Mesenchymal stem cell (in vitro differentiated cells and primary cell): ENCODE measurements at regions not wholly inside any gene's neighbourhood (a gene's known extent, or its start where the extent isn't known, plus 50 kb on each side); places are given as distances from the start of the nearest gene placed in this dataset.

Experiments
- DNase-seq: peaks from one replicate; pipeline ENCODE4 v3.0.0-alpha.2; 2013
- H2AFZ ChIP-seq: one replicate; pipeline ENCODE4 v1.6.1; 2013; ENCODE audit warnings: low read depth, mild to moderate bottlenecking, control low read depth, inconsistent platforms, low read length, moderate library complexity
- H2AK5ac ChIP-seq: 2 replicates; pipeline ENCODE4 v1.6.1; 2013; ENCODE audit warnings: low read length, moderate library complexity, mild to moderate bottlenecking, inconsistent platforms; ENCODE audit not compliant: severe bottlenecking
- H2BK120ac ChIP-seq: one replicate; pipeline ENCODE4 v1.6.1; 2013; ENCODE audit warnings: low read depth, mild to moderate bottlenecking, inconsistent platforms, low read length, moderate library complexity
- H2BK12ac ChIP-seq, 2 experiments: one replicate each; pipeline ENCODE4 v1.6.1; 2013; ENCODE audit warnings: inconsistent platforms in 2 of 2, low read length in 2 of 2, mild to moderate bottlenecking in 2 of 2, moderate library complexity in 2 of 2, control low read depth in 1 of 2
- H2BK15ac ChIP-seq: one replicate; pipeline ENCODE4 v1.6.1; 2013; ENCODE audit warnings: mild to moderate bottlenecking, low read depth, inconsistent platforms; ENCODE audit not compliant: poor library complexity, severe bottlenecking
- H2BK5ac ChIP-seq: 2 replicates; pipeline ENCODE4 v1.6.1; 2013; ENCODE audit warnings: low read depth, mild to moderate bottlenecking, low read length, control low read depth, inconsistent platforms; ENCODE audit not compliant: poor library complexity, severe bottlenecking
- H3K14ac ChIP-seq, 2 experiments: one replicate each; pipeline ENCODE4 v1.6.1; 2013; ENCODE audit warnings: inconsistent platforms in 2 of 2, low read length in 2 of 2, control low read depth in 1 of 2, mild to moderate bottlenecking in 1 of 2, moderate library complexity in 1 of 2
- H3K18ac ChIP-seq, 2 experiments: one replicate each; pipeline ENCODE4 v1.6.1; 2013; ENCODE audit warnings: inconsistent platforms in 2 of 2, low read length in 2 of 2, control low read depth in 1 of 2, low read depth in 1 of 2, mild to moderate bottlenecking in 1 of 2
- H3K23ac ChIP-seq, 2 experiments: one replicate each; pipeline ENCODE4 v1.6.1; 2013; ENCODE audit warnings: inconsistent platforms in 2 of 2, low read length in 2 of 2, mild to moderate bottlenecking in 2 of 2, moderate library complexity in 2 of 2, control low read depth in 1 of 2
- H3K27ac ChIP-seq: 2 replicates; pipeline ENCODE4 v1.5.1; 2013; ENCODE audit warnings: mild to moderate bottlenecking, moderate library complexity, low read length, control low read depth, inconsistent platforms; ENCODE audit not compliant: poor library complexity, severe bottlenecking
- H3K27me3 ChIP-seq, 2 experiments: 2 replicates each; pipeline versions ENCODE4 v1.6.1 to v1.7.0; 2013; ENCODE audit warnings: low read length in 2 of 2, mild to moderate bottlenecking in 2 of 2, moderate library complexity in 2 of 2, control low read depth in 1 of 2, inconsistent platforms in 1 of 2; ENCODE audit not compliant: control insufficient read depth in 1 of 2, insufficient read depth in 1 of 2
- H3K36me3 ChIP-seq, 2 experiments: 2 replicates each; pipeline versions ENCODE4 v1.6.1 to v1.7.0; 2013; ENCODE audit warnings: low read length in 2 of 2, control low read depth in 1 of 2, inconsistent platforms in 1 of 2, low read depth in 1 of 2, mild to moderate bottlenecking in 1 of 2; ENCODE audit not compliant: insufficient read depth in 2 of 2, control insufficient read depth in 1 of 2
- H3K4ac ChIP-seq, 2 experiments: one replicate each; pipeline ENCODE4 v1.6.1; 2013; ENCODE audit warnings: inconsistent platforms in 2 of 2, low read length in 2 of 2, mild to moderate bottlenecking in 2 of 2, moderate library complexity in 2 of 2, control low read depth in 1 of 2, low read depth in 1 of 2
- H3K4me1 ChIP-seq: 2 replicates; pipeline ENCODE4 v1.6.1; 2013; ENCODE audit warnings: low read depth, low read length, control low read depth; ENCODE audit not compliant: control insufficient read depth, insufficient read depth
- H3K4me2 ChIP-seq: 2 replicates; pipeline ENCODE4 v1.6.1; 2013; ENCODE audit warnings: low read length, mild to moderate bottlenecking, inconsistent platforms; ENCODE audit not compliant: poor library complexity, severe bottlenecking
- H3K4me3 ChIP-seq, 2 experiments: 2 replicates each; pipeline versions ENCODE4 v1.5.1 to v1.7.0; 2013; ENCODE audit warnings: low read length in 2 of 2, mild to moderate bottlenecking in 2 of 2, control low read depth in 1 of 2, low read depth in 1 of 2; ENCODE audit not compliant: insufficient read depth in 1 of 2
- H3K79me1 ChIP-seq: replicated peaks from 2 replicates; pipeline ENCODE4 v1.6.1; 2013; ENCODE audit warnings: mild to moderate bottlenecking, control low read depth, low read length, inconsistent platforms; ENCODE audit not compliant: poor library complexity, severe bottlenecking
- H3K9ac ChIP-seq: 2 replicates; pipeline ENCODE4 v1.7.0; 2013; ENCODE audit warnings: mild to moderate bottlenecking, low read length, moderate library complexity
- H3K9me3 ChIP-seq: 2 replicates; pipeline ENCODE4 v1.7.0; 2013; ENCODE audit warnings: mild to moderate bottlenecking, low read length; ENCODE audit not compliant: control insufficient read depth
- H4K8ac ChIP-seq: one replicate; pipeline ENCODE4 v1.6.1; 2013; ENCODE audit warnings: inconsistent platforms, mild to moderate bottlenecking, low read length, moderate library complexity
- H4K91ac ChIP-seq: one replicate; pipeline ENCODE4 v1.6.1; 2013; ENCODE audit warnings: mild to moderate bottlenecking, low read length, inconsistent platforms
- WGBS: methylation state at CpG from one replicate; pipeline ENCODE4 v1.1.7; 2013; ENCODE audit warnings: mixed read lengths; 5-methylcytosine and 5-hydroxymethylcytosine counted together

GRCh38 chr20:60903325-60903971 lies 348.6 kb upstream of the CDH4 start:
- H2BK15ac ChIP-seq, result no peak overlapping the region
- H3K9ac ChIP-seq, result no peak overlapping the region
- H3K4me2 ChIP-seq, result no peak overlapping the region
- peaks cover 24% of the 10 kb centered on the region for H3K9me3 ChIP-seq
- H2AFZ ChIP-seq, result no peak overlapping the region
- no peak overlapping the region for H3K27ac ChIP-seq
- no peak overlapping the region for H2BK120ac ChIP-seq
- no peak overlapping the region for H3K23ac ChIP-seq
- no peak overlapping the region for H3K18ac ChIP-seq
- no peaks in the 10 kb centered on the region for H3K36me3 ChIP-seq
- H3K4me3 ChIP-seq, result no peak overlapping the region
- DNase-seq, result no peak
- no peak overlapping the region for H4K91ac ChIP-seq
- H2BK12ac ChIP-seq, result no peak overlapping the region
- WGBS, result 84% methylated on average over 12 of the region's 13 CpGs
- H3K79me1 ChIP-seq, result no peaks in the 10 kb centered on the region
- no peak overlapping the region for H2AK5ac ChIP-seq
- no peak overlapping the region for H3K14ac ChIP-seq
- no peak overlapping the region for H4K8ac ChIP-seq
- H3K27me3 ChIP-seq, result no peaks in the 10 kb centered on the region
- no peak overlapping the region for H3K4ac ChIP-seq
- H3K4me1 ChIP-seq, result no peaks in the 10 kb centered on the region
- no peak overlapping the region for H2BK5ac ChIP-seq

GRCh38 chr20:60904730-60905129 lies 347.3 kb upstream of the CDH4 start:
- Histone ChIP-seq H2BK12ac (no peak overlapping the region), H3K27ac (no peak overlapping the region), H3K79me1 (no peaks in the 10 kb centered on the region), H4K91ac (no peak overlapping the region), H3K27me3 (no peaks in the 10 kb centered on the region), H3K4me2 (no peak overlapping the region), H2BK5ac (no peak overlapping the region), H3K23ac (no peak overlapping the region), H3K36me3 (no peaks in the 10 kb centered on the region), H3K18ac (no peak overlapping the region), H3K4ac (no peak overlapping the region), H3K4me1 (no peaks in the 10 kb centered on the region), H3K4me3 (no peak overlapping the region), H2AFZ (no peak overlapping the region), H2AK5ac (no peak overlapping the region), H2BK120ac (no peak overlapping the region), H2BK15ac (no peak overlapping the region), H4K8ac (no peak overlapping the region), H3K9ac (no peak overlapping the region), H3K9me3 (peaks cover 24% of the 10 kb centered on the region), H3K14ac (no peak overlapping the region)
- DNase-seq, result no peak

- Histone ChIP-seq H3K18ac (no peak overlapping the region), H2BK5ac (no peak overlapping the region), H4K91ac (no peak overlapping the region), H3K27me3 (no peaks in the 10 kb centered on the region), H3K36me3 (no peaks in the 10 kb centered on the region), H3K4me1 (no peaks in the 10 kb centered on the region), H2AK5ac (no peak overlapping the region), H2BK120ac (no peak overlapping the region), H3K14ac (no peak overlapping the region), H3K9ac (no peak overlapping the region), H4K8ac (no peak overlapping the region), H3K4me3 (no peak overlapping the region), H2BK15ac (no peak overlapping the region), H2AFZ (no peak overlapping the region), H3K23ac (no peak overlapping the region), H3K27ac (no peak overlapping the region), H3K9me3 (peaks cover 22% of the 10 kb centered on the region), H3K4ac (no peak overlapping the region), H3K79me1 (no peaks in the 10 kb centered on the region), H2BK12ac (no peak overlapping the region), H3K4me2 (no peak overlapping the region)
- no peak for DNase-seq
- WGBS, result no CpG with 5 or more reads among the region's 2 CpGs
These were observed 346.1 kb upstream of the CDH4 start for GRCh38 chr20:60905919-60906318.

GRCh38 chr20:60906555-60906954 lies 345.5 kb upstream of the CDH4 start:
- no peaks in the 10 kb centered on the region for H3K27me3 ChIP-seq
- H4K8ac ChIP-seq, result no peak overlapping the region
- no peaks in the 10 kb centered on the region for H3K79me1 ChIP-seq
- no peak for DNase-seq
- no peak overlapping the region for H2AK5ac ChIP-seq
- H2BK15ac ChIP-seq, result no peak overlapping the region
- no peak overlapping the region for H3K4ac ChIP-seq
- no peak overlapping the region for H3K18ac ChIP-seq
- H3K36me3 ChIP-seq, result no peaks in the 10 kb centered on the region
- 81% methylated on average over 4 of the region's 4 CpGs for WGBS
- no peak overlapping the region for H3K4me3 ChIP-seq
- no peak overlapping the region for H4K91ac ChIP-seq
- peaks cover 16% of the 10 kb centered on the region for H3K9me3 ChIP-seq
- no peak overlapping the region for H2BK120ac ChIP-seq
- H3K9ac ChIP-seq, result no peak overlapping the region
- no peak overlapping the region for H2AFZ ChIP-seq
- H3K14ac ChIP-seq, result no peak overlapping the region
- no peak overlapping the region for H3K23ac ChIP-seq
- H2BK5ac ChIP-seq, result no peak overlapping the region
- H2BK12ac ChIP-seq, result no peak overlapping the region
- no peak overlapping the region for H3K4me2 ChIP-seq
- no peaks in the 10 kb centered on the region for H3K4me1 ChIP-seq
- H3K27ac ChIP-seq, result no peak overlapping the region
